ENCODE measurements at regions not wholly inside any gene's neighbourhood (a gene's known extent, or its start where the extent isn't known, plus 50 kb on each side); places are given as distances from the start of the nearest gene placed in this dataset.

DNA sequence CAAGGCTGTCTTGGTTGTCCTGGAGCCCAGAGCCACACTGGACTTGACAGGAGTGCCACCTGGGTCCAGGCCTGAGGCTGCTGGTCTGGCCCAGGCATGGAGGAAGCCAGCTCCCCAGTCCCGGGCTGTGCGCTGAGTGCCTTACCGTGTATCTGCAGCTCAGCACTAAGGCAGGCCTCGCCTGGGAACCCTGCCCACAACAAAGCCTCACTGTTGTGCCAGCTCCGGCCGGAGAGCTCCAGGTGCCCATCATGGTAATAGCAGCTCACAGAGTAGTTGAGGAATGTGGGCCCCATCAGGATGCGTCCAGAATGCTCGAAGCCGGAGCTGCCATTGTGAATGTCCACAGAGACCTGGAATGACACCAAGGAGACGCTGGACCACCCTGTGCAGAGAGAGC, 72.2 kb downstream of the RMI2 start:
- TF ChIP-seq POLR2AphosphoS5 (IDR thresholded peaks at IDR 0.05; ENCODE audit: low read depth, low read length) (no peak), TAF1 (IDR thresholded peaks at IDR 0.05; ENCODE audit: borderline replicate concordance, insufficient read depth, low read length) (no peak), FOXP2 (optimal IDR thresholded peaks at IDR 0.05; ENCODE audit: borderline replicate concordance, extremely low read depth, extremely low read length, insufficient read depth) (no peak), SIN3A (IDR thresholded peaks at IDR 0.05; ENCODE audit: borderline replicate concordance, insufficient read depth, low read length) (no peak)
- TF ChIP-seq, protein P1, sequence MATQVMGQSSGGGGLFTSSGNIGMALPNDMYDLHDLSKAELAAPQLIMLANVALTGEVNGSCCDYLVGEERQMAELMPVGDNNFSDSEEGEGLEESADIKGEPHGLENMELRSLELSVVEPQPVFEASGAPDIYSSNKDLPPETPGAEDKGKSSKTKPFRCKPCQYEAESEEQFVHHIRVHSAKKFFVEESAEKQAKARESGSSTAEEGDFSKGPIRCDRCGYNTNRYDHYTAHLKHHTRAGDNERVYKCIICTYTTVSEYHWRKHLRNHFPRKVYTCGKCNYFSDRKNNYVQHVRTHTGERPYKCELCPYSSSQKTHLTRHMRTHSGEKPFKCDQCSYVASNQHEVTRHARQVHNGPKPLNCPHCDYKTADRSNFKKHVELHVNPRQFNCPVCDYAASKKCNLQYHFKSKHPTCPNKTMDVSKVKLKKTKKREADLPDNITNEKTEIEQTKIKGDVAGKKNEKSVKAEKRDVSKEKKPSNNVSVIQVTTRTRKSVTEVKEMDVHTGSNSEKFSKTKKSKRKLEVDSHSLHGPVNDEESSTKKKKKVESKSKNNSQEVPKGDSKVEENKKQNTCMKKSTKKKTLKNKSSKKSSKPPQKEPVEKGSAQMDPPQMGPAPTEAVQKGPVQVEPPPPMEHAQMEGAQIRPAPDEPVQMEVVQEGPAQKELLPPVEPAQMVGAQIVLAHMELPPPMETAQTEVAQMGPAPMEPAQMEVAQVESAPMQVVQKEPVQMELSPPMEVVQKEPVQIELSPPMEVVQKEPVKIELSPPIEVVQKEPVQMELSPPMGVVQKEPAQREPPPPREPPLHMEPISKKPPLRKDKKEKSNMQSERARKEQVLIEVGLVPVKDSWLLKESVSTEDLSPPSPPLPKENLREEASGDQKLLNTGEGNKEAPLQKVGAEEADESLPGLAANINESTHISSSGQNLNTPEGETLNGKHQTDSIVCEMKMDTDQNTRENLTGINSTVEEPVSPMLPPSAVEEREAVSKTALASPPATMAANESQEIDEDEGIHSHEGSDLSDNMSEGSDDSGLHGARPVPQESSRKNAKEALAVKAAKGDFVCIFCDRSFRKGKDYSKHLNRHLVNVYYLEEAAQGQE (IDR thresholded peaks at IDR 0.05; ENCODE audit: insufficient read depth in 1 of 2, low read depth in 2 of 2, low read length in 2 of 2): no peak

All from PFSK-1 (cell line).